ENCODE measurements at regions not wholly inside any gene's neighbourhood (a gene's known extent, or its start where the extent isn't known, plus 50 kb on each side); places are given as distances from the start of the nearest gene placed in this dataset.
A peak's percentile ranks its signal among the peaks of the same experiment; 100 is the strongest.

DNA sequence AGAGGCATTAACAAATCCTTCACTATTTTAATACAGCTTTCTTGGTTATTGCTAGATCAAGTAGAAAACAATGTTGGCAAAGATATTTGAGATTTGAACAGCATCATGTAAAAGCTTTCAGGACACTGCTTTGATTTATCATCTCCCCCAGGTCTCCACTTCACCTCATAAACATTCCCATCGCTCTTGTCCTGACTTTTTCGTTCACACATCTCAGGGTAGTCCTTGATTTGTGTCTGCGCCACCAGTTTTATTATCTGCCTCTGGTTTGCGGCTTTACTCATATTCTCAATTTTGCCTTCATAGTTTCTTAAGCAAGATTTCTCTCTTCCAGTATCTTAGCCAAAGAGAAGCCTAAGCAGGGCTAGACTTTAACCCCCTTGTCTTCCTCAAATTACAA, 63.5 kb upstream of the ROR1 start:
- no peak for DNase-seq (ENCODE audit: low read depth)

DNA sequence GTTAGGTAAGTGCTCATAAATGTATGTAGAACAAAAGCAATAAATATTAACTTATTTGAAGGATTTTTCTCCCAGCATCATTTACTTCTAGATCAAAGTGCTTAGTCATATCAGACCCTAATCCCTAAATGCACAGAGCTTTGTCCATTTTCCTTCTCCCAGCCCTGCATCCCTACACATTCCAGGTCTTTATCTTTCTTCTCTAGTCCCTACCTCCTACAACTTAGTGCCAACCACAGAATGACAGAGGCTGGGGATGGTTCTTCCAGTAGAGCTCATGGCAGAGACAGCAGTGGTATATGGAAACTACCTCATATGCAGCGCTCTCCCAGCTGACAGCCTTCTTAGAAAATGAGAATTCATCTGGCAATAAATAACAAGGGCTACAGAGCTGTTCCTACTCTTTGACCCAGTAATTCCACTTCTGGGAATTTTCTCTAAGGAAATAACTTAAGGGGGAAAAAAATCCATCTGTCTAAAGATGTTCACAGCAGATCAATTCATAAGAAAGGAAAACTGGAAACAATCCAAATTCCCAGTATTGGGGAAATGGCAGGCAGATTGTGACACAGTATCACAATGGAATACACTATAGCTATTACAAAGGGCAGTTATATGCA, 62.9 kb upstream of the ROR1 start:
- DNase-seq (ENCODE audit: low read depth): no peak

DNA sequence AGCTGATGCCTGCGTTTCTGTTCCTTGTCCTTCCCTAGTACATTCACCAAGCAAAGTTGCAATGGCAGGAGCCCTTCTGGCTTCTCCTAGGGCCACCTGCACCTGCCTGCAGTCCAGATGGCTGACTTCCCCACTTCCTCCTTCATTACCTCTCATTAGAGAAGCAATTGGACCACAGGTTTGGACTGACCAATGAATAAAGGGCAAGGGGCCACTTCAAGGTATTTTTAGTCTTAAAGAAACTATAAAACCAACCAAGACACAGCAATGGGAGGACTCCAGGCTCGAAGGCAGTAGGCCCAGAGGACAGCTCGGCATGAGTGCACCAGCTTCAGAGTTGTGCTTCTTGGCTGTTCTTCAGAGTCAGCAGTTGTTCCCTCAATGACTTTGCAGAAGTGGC, 60.8 kb upstream of the ROR1 start:
- no peak for DNase-seq (ENCODE audit: low read depth)

DNA sequence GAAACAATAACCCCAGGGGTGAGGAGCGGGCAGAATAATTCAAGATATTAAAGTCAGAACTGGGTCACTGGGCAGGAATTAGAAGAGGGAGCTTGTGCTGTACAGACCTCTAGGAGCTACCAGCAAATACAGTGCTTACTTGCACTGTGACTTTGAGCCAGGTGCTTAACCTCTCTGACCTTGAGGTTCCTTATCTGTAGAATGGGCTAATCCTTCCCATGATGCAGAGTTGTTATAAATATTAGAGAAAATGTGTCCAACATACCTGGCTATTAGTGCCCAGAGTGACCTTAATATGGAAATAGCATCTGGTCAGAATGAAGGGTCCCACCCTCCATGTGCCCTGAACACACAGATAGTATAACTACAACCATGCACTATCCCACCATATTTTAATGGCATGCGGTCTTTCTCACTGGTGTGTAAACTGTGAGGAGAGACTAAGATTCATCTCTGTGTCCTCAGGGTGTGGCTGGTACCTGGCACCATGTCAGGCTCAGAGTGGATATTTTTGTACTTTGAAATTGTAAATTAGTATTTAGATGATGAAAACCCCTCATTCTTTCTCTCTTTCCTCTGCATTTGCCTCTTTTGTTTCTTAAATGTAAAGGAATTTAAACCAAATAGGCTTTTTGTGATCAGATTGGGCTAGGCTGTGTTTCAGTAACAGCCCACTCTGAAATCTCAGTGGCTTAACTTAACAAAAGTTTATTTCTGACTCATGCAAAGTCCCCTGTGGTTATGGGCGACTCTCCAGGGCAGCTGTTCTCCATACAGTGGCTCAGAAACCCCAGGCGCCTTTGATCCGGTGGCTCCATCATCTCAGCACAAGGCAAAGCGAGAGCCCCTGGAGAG, 60.0 kb upstream of the ROR1 start:
- peak; percentile 75 for DNase-seq (ENCODE audit: low read depth)

DNA sequence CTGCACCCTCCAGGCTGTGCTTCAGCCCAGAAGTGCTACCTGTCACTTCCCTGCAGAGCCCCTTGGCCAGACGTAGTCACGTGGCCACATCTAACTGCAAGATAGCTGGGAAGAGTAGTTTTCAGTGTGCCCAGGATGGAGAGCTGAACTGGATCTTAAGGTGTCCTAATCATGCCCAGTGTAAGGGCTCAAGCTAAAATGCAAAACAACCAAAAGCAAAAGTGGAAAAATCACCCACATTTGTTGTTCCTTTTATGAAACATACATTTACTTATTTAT, 59.4 kb upstream of the ROR1 start:
- DNase-seq (ENCODE audit: low read depth): no peak

DNA sequence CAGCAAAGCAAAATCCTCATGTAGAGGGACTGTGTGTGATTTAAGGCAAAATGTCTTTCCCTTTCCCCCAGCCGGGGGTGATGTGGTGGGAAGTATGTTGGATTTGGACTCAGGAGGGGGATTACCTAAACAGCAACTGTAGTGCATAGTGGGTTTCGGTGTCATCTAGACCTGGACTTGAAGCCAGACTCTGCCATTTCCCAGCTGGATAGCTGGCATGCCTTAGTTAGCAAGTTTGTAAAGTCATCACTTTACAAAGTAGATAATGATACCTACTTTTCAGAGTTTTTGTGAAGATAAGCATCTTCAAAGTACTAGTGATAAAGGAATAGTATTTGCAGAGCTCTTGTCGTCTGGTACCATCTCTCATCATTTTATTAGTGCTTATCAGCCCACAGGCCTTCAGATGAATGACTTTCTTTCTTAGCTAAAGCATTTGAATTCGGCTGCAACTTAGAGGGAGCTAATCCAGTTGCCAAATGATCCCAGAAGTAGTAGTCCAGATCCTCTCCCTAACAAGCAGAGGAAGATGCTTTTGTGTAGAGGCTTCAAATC, 56.2 kb upstream of the ROR1 start:
- no peak for DNase-seq (ENCODE audit: low read depth)

DNA sequence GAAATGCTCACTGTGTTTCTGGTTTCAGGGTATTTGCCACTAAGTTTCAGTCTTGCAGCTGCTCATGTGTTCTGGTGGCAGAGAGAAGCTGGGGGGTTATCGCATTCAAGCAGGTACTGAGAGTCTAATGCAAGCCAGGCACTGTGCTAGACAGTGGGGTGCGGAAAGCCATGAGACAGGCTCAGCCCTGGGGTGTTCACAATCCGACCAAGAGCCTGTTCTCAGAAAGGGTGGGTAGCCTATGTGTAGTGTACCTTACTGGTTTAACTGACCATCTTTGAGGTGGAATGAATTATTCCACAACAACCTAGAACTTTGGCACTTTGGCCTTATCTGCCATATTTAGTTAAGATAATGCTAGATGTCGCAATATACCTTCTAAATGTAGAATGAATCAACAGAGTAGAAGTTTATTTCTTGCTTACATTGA, 55.3 kb upstream of the ROR1 start:
- no peak for DNase-seq (ENCODE audit: low read depth)

DNA sequence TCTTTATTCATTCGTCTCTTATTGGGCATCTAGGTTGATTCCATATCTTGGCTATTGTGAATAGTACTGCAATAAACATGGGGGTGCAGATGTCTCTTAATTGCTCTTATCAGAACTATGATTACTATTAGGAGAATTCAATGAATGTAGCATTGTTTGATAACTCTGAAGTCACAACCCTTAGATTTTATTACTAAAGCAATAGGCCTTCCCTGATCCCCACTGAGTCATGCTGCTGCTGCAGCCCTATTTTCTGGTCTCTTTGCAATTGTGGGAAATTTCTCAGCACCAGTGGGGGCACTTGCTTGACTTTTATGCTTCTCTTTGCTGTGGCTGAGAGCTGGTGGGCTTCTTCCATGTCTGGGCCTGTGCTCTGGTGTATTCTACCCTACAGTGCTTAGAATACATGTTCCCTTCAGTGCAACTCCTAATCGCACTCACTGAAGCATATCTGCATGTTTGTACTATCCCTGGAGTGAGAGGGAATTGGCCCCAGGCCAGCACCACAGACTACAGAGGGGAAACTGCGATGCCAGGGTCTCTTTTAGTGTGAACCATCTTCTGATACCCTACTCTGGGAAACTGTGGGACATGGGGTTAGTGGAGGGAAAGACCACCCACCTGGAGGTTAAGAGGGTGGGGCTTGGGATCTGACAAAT, 52.2 kb upstream of the ROR1 start:
- no peak for DNase-seq (ENCODE audit: low read depth)

DNA sequence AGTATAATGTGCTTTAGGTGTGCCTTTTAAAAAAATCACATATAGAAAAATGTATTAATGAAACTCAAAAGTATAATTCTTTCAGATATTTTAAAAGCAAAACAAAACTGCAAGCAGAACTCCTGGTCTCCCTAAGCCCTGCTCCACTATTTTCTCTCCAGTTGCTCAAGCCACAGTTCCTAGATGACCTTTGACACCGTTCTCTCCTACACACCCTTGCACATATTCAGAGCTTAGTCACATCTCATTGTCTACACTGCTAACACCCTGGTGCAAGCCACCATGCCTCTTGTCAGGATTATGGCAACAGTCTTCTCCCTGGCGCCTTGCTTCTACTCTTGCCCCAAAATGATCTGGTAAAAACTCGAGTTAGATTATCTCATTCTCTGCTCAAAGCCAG, 50.2 kb upstream of the ROR1 start:
- no peak for DNase-seq (ENCODE audit: low read depth)
